ENCODE measurements at regions not wholly inside any gene's neighbourhood (a gene's known extent, or its start where the extent isn't known, plus 50 kb on each side); places are given as distances from the start of the nearest gene placed in this dataset.

DNA sequence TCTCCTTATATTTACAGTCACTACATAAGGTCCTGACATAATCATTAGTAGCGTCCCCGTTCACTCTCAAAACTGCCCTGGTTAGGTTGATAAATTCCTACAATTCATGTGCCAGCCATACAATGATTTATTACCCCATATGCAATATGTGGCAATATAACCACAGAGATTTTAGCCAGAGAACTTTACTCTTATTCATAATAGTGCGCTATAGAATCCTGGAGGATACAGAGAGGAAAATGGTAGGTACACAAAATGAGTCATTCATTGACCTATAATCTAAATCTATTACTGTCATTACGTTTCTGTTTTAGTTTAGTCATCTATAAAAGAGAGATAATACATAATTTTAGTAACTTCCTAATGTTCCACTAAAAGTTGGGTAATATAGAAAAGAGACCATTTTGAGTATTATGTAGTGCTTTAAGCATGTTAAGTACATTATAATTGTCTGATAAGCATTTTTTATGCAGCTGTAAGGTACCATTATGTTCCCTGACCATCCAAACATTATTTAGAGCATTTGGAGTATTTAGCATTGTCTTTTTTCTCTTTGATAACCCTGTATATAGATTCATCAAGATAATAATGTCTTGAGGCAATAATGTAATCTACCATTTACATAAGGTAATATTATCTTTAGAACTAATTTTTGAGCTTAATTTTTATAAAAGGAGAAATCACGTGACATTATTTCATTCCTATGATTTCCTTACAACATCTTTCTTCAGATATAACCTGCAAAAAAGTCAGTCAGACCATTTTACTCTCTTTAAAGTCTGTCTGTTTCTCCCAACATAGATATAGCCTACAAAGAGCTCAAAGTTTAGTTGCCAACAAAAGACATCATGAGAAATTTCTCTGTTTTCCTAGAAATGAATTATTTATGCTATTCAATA, 655.5 kb upstream of the ZNF608 start:
- Histone ChIP-seq H3K4me1 (no peaks in the 10 kb centered on the region), H3K27ac (no peak overlapping the region), H3K9me3 (no peaks in the 10 kb centered on the region), H3K36me3 (no peaks in the 10 kb centered on the region), H3K27me3 (no peaks in the 10 kb centered on the region), H3K4me3 (replicated peaks in 1 of 3) (no peak overlapping the region)
- 83 to 96% methylated on average over 5 of the region's 5 CpGs for WGBS, 2 donors
- intact Hi-C loops (cut with DNase I) = no loop called here
- TF ChIP-seq, protein P1, sequence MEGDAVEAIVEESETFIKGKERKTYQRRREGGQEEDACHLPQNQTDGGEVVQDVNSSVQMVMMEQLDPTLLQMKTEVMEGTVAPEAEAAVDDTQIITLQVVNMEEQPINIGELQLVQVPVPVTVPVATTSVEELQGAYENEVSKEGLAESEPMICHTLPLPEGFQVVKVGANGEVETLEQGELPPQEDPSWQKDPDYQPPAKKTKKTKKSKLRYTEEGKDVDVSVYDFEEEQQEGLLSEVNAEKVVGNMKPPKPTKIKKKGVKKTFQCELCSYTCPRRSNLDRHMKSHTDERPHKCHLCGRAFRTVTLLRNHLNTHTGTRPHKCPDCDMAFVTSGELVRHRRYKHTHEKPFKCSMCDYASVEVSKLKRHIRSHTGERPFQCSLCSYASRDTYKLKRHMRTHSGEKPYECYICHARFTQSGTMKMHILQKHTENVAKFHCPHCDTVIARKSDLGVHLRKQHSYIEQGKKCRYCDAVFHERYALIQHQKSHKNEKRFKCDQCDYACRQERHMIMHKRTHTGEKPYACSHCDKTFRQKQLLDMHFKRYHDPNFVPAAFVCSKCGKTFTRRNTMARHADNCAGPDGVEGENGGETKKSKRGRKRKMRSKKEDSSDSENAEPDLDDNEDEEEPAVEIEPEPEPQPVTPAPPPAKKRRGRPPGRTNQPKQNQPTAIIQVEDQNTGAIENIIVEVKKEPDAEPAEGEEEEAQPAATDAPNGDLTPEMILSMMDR (IDR thresholded peaks at IDR 0.05) = no peak
- no peak for TF ChIP-seq POLR2A (IDR thresholded peaks at IDR 0.05)
- DNase-seq = no peak

DNA sequence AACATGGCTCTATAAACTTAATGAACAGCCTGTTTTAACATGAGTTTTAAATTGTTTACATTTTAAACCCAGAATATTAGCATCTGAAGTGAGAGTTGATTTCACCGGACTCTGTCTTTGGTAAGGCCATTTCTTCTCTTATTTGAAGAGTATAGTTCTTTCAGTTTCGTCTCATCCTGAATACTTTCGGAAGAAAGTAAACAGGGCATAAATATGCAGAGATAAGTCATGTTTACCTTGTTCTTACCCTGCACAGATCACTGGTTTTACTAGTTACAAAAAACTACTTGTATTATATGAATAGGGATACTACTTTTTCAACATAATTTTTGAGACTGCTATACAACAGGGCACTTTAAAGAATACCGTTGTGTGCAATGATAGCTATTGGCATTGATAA, 656.3 kb upstream of the ZNF608 start:
- TF ChIP-seq, protein P1 (IDR thresholded peaks at IDR 0.05) = no peak
- no peak for TF ChIP-seq POLR2A (IDR thresholded peaks at IDR 0.05)
- 87 to 91% methylated on average over 4 of the region's 4 CpGs for WGBS, 2 donors

DNA sequence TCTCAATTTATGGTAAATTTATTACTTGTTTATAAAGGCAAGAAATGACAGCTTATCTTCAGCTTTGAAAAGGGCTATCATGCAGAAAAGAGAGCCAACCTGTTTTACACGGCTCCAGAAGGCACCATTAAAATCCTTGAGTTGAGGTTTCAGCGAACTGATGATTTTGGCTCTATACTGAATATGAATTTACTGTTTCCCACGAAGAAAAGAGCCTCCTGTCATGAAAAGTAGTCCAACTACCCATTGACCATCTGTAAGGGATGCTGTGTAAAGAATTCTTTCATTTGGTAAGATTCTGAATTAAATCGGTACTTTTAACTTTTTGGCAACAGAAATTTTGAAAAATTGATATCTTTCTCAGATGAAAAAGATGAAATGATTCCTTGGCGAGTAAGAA, 657.6 kb upstream of the ZNF608 start:
- intact Hi-C loops (cut with DNase I) = no loop called here
- DNase-seq = no peak
- Histone ChIP-seq H3K4me1 (peaks cover under 1 to 3% of the 10 kb centered on the region in 2 donors), H3K36me3 (no peaks in the 10 kb centered on the region), H3K27ac (no peak overlapping the region), H3K4me3 (replicated peaks in 1 of 3) (no peak overlapping the region), H3K9me3 (no peaks in the 10 kb centered on the region), H3K27me3 (no peaks in the 10 kb centered on the region)
- WGBS, 2 donors = 88 to 89% methylated on average over 5 of the region's 5 CpGs
- no peak for TF ChIP-seq POLR2A (IDR thresholded peaks at IDR 0.05)
- TF ChIP-seq, protein P1 (IDR thresholded peaks at IDR 0.05) = no peak

More for the DNA sequence above, 656.3 kb upstream of the ZNF608 start:
- no peak for DNase-seq
- H3K4me1 ChIP-seq = no peaks in the 10 kb centered on the region
- H3K9me3 ChIP-seq = no peaks in the 10 kb centered on the region
- intact Hi-C loops (cut with DNase I) = no loop called here
- H3K27me3 ChIP-seq = no peaks in the 10 kb centered on the region
- H3K36me3 ChIP-seq = no peaks in the 10 kb centered on the region
- H3K27ac ChIP-seq = no peak overlapping the region
- H3K4me3 ChIP-seq (replicated peaks in 1 of 3) = no peak overlapping the region

DNA sequence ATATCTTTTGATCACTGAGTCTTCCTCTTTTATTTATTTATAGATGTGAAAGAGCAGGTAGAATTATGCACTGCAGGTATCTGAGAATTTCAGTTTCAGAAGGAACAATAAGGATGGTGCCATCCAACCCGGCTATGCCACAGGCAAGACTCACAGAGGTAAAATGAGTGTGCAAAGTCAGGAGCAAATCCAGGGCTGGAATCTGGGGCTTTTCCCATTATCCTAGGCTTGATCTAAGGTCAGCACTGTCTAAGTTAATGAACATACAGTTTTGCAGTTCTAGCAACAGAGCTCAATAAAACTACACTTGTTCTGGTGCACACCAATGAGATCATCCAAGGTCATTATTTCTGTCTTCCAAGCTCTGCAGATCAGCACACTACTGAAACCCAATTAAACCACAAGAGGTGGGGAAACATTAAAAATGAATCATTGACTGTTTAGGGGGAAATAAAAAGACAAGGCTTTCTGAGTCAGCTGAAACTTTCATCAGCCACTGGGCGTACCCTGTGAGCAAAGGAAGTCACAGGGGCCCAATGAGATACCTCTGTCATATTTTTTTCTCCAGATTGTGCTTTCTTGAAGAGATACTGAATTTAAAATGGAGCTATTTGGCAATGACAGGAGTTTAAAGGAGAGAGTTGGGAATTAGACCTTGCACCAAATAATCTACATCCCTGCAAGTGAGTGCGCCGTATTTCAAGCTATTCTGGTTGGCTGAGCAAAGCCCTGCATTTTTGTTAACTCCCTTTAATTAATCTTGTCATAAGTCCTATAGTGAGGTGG, 662.2 kb upstream of the ZNF608 start:
- DNase-seq = no peak
- Histone ChIP-seq H3K27me3 (no peaks in the 10 kb centered on the region), H3K4me3 (replicated peaks in 1 of 3) (no peak overlapping the region), H3K4me1 (peaks cover 31 to 45% of the 10 kb centered on the region in 2 donors), H3K27ac (no peak overlapping the region), H3K9me3 (no peaks in the 10 kb centered on the region), H3K36me3 (no peaks in the 10 kb centered on the region)
- intact Hi-C loops (cut with DNase I) = no loop called here
- WGBS, 2 donors = 88 to 95% methylated on average over 4 of the region's 4 CpGs
- no peak for TF ChIP-seq POLR2A (IDR thresholded peaks at IDR 0.05)
- TF ChIP-seq, protein P1 (IDR thresholded peaks at IDR 0.05) = no peak
